ENCODE measurements at regions not wholly inside any gene's neighbourhood (a gene's known extent, or its start where the extent isn't known, plus 50 kb on each side); places are given as distances from the start of the nearest gene placed in this dataset.

DNA sequence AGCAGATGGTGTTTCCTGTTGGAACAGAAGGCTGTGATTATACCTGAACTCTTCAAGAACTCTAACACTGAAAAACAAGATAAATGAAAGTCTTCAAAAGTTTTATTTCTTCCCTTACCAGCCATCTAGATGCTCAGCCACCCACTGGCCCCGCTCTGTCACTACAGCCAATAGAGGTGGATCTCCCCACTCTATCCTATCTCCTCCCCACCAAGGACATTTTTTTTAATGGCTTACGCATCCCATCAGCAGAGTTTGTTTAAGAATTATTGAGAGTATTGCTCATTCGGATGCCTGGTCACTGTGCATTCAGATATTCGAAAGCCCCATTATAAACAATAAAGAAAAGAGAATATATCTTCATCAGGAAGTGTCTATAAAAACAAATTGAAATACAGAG, 159.4 kb downstream of the RASEF start:
- no peak for TF ChIP-seq EGR1 (IDR thresholded peaks at IDR 0.05)
- TF ChIP-seq, protein P1, sequence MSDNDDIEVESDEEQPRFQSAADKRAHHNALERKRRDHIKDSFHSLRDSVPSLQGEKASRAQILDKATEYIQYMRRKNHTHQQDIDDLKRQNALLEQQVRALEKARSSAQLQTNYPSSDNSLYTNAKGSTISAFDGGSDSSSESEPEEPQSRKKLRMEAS (IDR thresholded peaks at IDR 0.05) = no peak
- no peak for TF ChIP-seq EP300 (IDR thresholded peaks at IDR 0.05; ENCODE audit: borderline replicate concordance)
- no peak for TF ChIP-seq YY1 (IDR thresholded peaks at IDR 0.05; ENCODE audit: low read depth)
- TF ChIP-seq TAF1 (IDR thresholded peaks at IDR 0.05; ENCODE audit: low read depth) = no peak
- no peak for TF ChIP-seq RAD21 (IDR thresholded peaks at IDR 0.05; ENCODE audit: low read depth)
- no peak for TF ChIP-seq FOXM1 (IDR thresholded peaks at IDR 0.05; ENCODE audit: borderline replicate concordance, low read depth)
- TF ChIP-seq, protein P2, sequence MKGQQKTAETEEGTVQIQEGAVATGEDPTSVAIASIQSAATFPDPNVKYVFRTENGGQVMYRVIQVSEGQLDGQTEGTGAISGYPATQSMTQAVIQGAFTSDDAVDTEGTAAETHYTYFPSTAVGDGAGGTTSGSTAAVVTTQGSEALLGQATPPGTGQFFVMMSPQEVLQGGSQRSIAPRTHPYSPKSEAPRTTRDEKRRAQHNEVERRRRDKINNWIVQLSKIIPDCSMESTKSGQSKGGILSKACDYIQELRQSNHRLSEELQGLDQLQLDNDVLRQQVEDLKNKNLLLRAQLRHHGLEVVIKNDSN (IDR thresholded peaks at IDR 0.05) = no peak
- TF ChIP-seq CREB1 (IDR thresholded peaks at IDR 0.05; ENCODE audit: low read depth) = no peak
- no peak for TF ChIP-seq TCF12 (IDR thresholded peaks at IDR 0.05; ENCODE audit: low read depth)
- no peak for TF ChIP-seq NFIC (IDR thresholded peaks at IDR 0.05)

Measured in Ishikawa (cell line).